Activated naive CD4-positive, alpha-beta T cell treated with anti-CD3 and anti-CD28 coated beads, Interleukin-2, amount 10 ng/mL, durations not matched to agents 7 days and 5 days (primary cell): ENCODE measurements at regions not wholly inside any gene's neighbourhood (a gene's known extent, or its start where the extent isn't known, plus 50 kb on each side); places are given as distances from the start of the nearest gene placed in this dataset.
"Not testable (repeated sequence)": the region's sequence is repeated elsewhere in the genome, so short reads cannot be mapped to it uniquely, and the experiment has no call there.

Source experiments
- CTCF ChIA-PET: fragments of 350-600 bp; sonication (Branson Sonifier 250); formaldehyde crosslinking; loops from one replicate; lab custom pipeline; 2021; ENCODE audit warnings: antibody characterized with exemption; lab: Charles Lee
- DNase-seq: peaks from one replicate; pipeline ENCODE4 v3.0.0-alpha.2; 2020
- H3K27ac Mint-ChIP-seq: one replicate; pipeline ENCODE4 v1.8.0; 2021; ENCODE audit warnings: mild to moderate bottlenecking, moderate library complexity, mixed read lengths
- H3K27me3 Mint-ChIP-seq: one replicate; pipeline ENCODE4 v1.8.0; 2021; ENCODE audit warnings: mild to moderate bottlenecking, mixed read lengths
- H3K36me3 Mint-ChIP-seq: one replicate; pipeline ENCODE4 v1.8.0; 2021; ENCODE audit warnings: mixed read lengths
- H3K4me1 Mint-ChIP-seq: one replicate; pipeline ENCODE4 v1.8.0; 2021; ENCODE audit warnings: mixed read lengths
- H3K4me3 Mint-ChIP-seq: one replicate; pipeline ENCODE4 v1.8.0; 2021; ENCODE audit warnings: mild to moderate bottlenecking, moderate library complexity, mixed read lengths
- H3K9me3 Mint-ChIP-seq: one replicate; pipeline ENCODE4 v1.8.0; 2021; ENCODE audit warnings: mixed read lengths

- Mint-ChIP-seq H3K27me3 (peaks cover 10% of the 10 kb centered on the region), H3K36me3 (no peaks in the 10 kb centered on the region), H3K4me3 (no peak overlapping the region), H3K27ac (no peak overlapping the region), H3K9me3 (no peaks in the 10 kb centered on the region), H3K4me1 (peaks cover 8% of the 10 kb centered on the region)
- DNase-seq = no peak
- CTCF ChIA-PET = interaction anchor here (0.6 to 1.4 kb wide), 3 partner anchors 12 to 193 kb away, joined by 3 to 5 read pairs (median 3); no protein-coding TSS in a partner anchor
Measured at GRCh38 chr6:87755708-87756671, 54.0 kb upstream of the AKIRIN2 start.

- CTCF ChIA-PET = no interaction called here
- Mint-ChIP-seq H3K27me3 (peaks cover 10% of the 10 kb centered on the region), H3K36me3 (no peaks in the 10 kb centered on the region), H3K4me1 (peaks cover 8% of the 10 kb centered on the region), H3K4me3 (no peak overlapping the region), H3K9me3 (no peaks in the 10 kb centered on the region), H3K27ac (no peak overlapping the region)
- no peak for DNase-seq
Measured at GRCh38 chr6:87754828-87755227, 52.8 kb upstream of the AKIRIN2 start.

- H3K4me3 Mint-ChIP-seq = no peak overlapping the region
- H3K27me3 Mint-ChIP-seq = peaks cover 13% of the 10 kb centered on the region
- CTCF ChIA-PET = no interaction called here
- no peaks in the 10 kb centered on the region for H3K36me3 Mint-ChIP-seq
- no peaks in the 10 kb centered on the region for H3K9me3 Mint-ChIP-seq
- no peak overlapping the region for H3K27ac Mint-ChIP-seq
- peaks cover 8% of the 10 kb centered on the region for H3K4me1 Mint-ChIP-seq
- DNase-seq = no peak
Measured at GRCh38 chr6:87753131-87753685, 51.2 kb upstream of the AKIRIN2 start.

- not testable (repeated sequence) for H3K27ac Mint-ChIP-seq, DNase-seq, H3K4me3 Mint-ChIP-seq, H3K36me3 Mint-ChIP-seq, H3K9me3 Mint-ChIP-seq, H3K4me1 Mint-ChIP-seq
- CTCF ChIA-PET = interaction anchor here (0.6 kb wide), 1 partner anchor 754 kb away, joined by 3 read pairs; no protein-coding TSS in a partner anchor
- H3K27me3 Mint-ChIP-seq = peaks cover 14% of the 10 kb centered on the region
Measured at GRCh38 chr6:87752503-87752902, 50.5 kb upstream of the AKIRIN2 start.
